GM10248 (cell line): ENCODE measurements at regions not wholly inside any gene's neighbourhood (a gene's known extent, or its start where the extent isn't known, plus 50 kb on each side); places are given as distances from the start of the nearest gene placed in this dataset.

Source experiments
- CTCF ChIA-PET: fragments of 300-600 bp; sonication (Branson Sonifier 250); formaldehyde crosslinking; extraction: SDS; loops from one replicate; lab custom pipeline; 2021; ENCODE audit warnings: antibody characterized with exemption; lab: Yijun Ruan, JAX
- POLR2A ChIA-PET: fragments of 350-650 bp; sonication (Branson Sonifier 250); formaldehyde crosslinking; extraction: SDS; loops from one replicate; lab custom pipeline; 2020; ENCODE audit warnings: antibody characterized with exemption; lab: Yijun Ruan, JAX
- DNase-seq: peaks from one replicate; pipeline ENCODE4 v3.0.0; 2012; ENCODE audit errors: extremely low spot score
- CTCF ChIP-seq: IDR thresholded peaks from 2 replicates; pipeline ENCODE4 v1.5.1; 2012; ENCODE audit warnings: mild to moderate bottlenecking, low read depth; ENCODE audit errors: extremely low read depth, missing control alignments, control extremely low read depth

- TF ChIP-seq CTCF: no peak
- ChIA-PET CTCF (no interaction called here), POLR2A (no interaction called here)
- no peak for DNase-seq
Measured at GRCh38 chr5:8413975-8414374, 545.0 kb downstream of the MTRR start.

GRCh38 chr5:8417316-8418048, 548.5 kb downstream of the MTRR start:
- CTCF ChIA-PET: no interaction called here
- DNase-seq: no peak
- no peak for TF ChIP-seq CTCF
- POLR2A ChIA-PET: no interaction called here

GRCh38 chr5:8418049-8418426, 549.1 kb downstream of the MTRR start:
- TF ChIP-seq CTCF: no peak
- ChIA-PET CTCF (no interaction called here), POLR2A (no interaction called here)
- DNase-seq: no peak

- no peak for DNase-seq
- CTCF ChIA-PET: interaction anchor here (1.6 kb wide), 1 partner anchor 14 kb away, joined by 3 read pairs; no protein-coding TSS in a partner anchor
- POLR2A ChIA-PET: no interaction called here
- no peak for TF ChIP-seq CTCF
Measured at GRCh38 chr5:8429778-8430758, 561.1 kb downstream of the MTRR start.

- ChIA-PET CTCF (no interaction called here), POLR2A (no interaction called here)
- no peak for DNase-seq
- TF ChIP-seq CTCF: no peak
Measured at GRCh38 chr5:8434501-8434900, 565.6 kb downstream of the MTRR start.

- ChIA-PET CTCF (no interaction called here), POLR2A (no interaction called here)
- no peak for DNase-seq
- no peak for TF ChIP-seq CTCF
Measured at GRCh38 chr5:8436924-8437323, 568.0 kb downstream of the MTRR start.
